ENCODE measurements at regions not wholly inside any gene's neighbourhood (a gene's known extent, or its start where the extent isn't known, plus 50 kb on each side); places are given as distances from the start of the nearest gene placed in this dataset.

- TF ChIP-seq, protein P1, sequence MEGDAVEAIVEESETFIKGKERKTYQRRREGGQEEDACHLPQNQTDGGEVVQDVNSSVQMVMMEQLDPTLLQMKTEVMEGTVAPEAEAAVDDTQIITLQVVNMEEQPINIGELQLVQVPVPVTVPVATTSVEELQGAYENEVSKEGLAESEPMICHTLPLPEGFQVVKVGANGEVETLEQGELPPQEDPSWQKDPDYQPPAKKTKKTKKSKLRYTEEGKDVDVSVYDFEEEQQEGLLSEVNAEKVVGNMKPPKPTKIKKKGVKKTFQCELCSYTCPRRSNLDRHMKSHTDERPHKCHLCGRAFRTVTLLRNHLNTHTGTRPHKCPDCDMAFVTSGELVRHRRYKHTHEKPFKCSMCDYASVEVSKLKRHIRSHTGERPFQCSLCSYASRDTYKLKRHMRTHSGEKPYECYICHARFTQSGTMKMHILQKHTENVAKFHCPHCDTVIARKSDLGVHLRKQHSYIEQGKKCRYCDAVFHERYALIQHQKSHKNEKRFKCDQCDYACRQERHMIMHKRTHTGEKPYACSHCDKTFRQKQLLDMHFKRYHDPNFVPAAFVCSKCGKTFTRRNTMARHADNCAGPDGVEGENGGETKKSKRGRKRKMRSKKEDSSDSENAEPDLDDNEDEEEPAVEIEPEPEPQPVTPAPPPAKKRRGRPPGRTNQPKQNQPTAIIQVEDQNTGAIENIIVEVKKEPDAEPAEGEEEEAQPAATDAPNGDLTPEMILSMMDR (IDR thresholded peaks at IDR 0.05), result no peak
- no peak for TF ChIP-seq POLR2A (IDR thresholded peaks at IDR 0.05)
These were observed 263.2 kb upstream of the EDA2R start for GRCh38 chrX:66902081-66902480.
